Body of pancreas (tissue), 4 donors: ENCODE measurements at regions not wholly inside any gene's neighbourhood (a gene's known extent, or its start where the extent isn't known, plus 50 kb on each side); places are given as distances from the start of the nearest gene placed in this dataset.

ENCODE experiments used
- ATAC-seq: fragments of 150-250 bp; one replicate; pipeline ENCODE4 v1.9.1; 2016
- DNase-seq, 4 donors: peaks; one replicate each; pipeline ENCODE4 v3.0.0-alpha.2; 2019
- H3K27ac ChIP-seq, 4 donors: fragments of 200-600 bp; sonication (generic); 1 replicate in 3 of 4; 2 replicates in 1 of 4; pipeline versions ENCODE4 v1.5.1 to v1.6.1; 2016 to 2019; ENCODE audit warnings: mild to moderate bottlenecking in 1 of 4, mixed read lengths in 1 of 4, moderate library complexity in 1 of 4
- H3K27me3 ChIP-seq, 2 donors: fragments of 200-600 bp; sonication (generic); one replicate each; pipeline ENCODE4 v1.6.0; 2016; ENCODE audit warnings: mild to moderate bottlenecking in 1 of 2
- H3K36me3 ChIP-seq, 2 donors: fragments of 200-600 bp; sonication (generic); replicated peaks in 1 of 2; 2 replicates each; pipeline ENCODE4 v1.5.1; 2016; ENCODE audit warnings: low read depth in 2 of 2; ENCODE audit not compliant: insufficient read depth in 1 of 2
- H3K4me1 ChIP-seq: fragments of 200-600 bp; sonication (generic); one replicate; pipeline ENCODE4 v1.6.0; 2016
- H3K4me3 ChIP-seq, 2 donors: fragments of 200-600 bp; sonication (generic); 1 replicate in 1 of 2; 2 replicates in 1 of 2; pipeline ENCODE4 v1.5.1; 2016 to 2019
- H3K9me3 ChIP-seq, 3 donors: fragments of 200-600 bp; sonication (generic); 1 replicate in 2 of 3; 2 replicates in 1 of 3; pipeline ENCODE4 v1.5.1; 2016
- POLR2A ChIP-seq, 3 donors: fragments of 450-650 bp; IDR thresholded peaks; one replicate each; pipeline ENCODE4 v1.6.1; 2016; ENCODE audit warnings: antibody characterized with exemption in 3 of 3, mild to moderate bottlenecking in 2 of 3
- WGBS, 2 donors: methylation state at CpG; one replicate each; pipeline ENCODE4 v1.1.5; 2017; 5-methylcytosine and 5-hydroxymethylcytosine counted together
- intact Hi-C: fragments of 100-400 bp; cut with DNase I; formaldehyde crosslinking; loops from one replicate; pipeline ENCODE4 v1.15.1; 2023
- TF ChIP-seq, protein P1 (sequence below), 7 experiments: fragments of 450-650 bp in 4 of 7; fragments of 200-600 bp in 3 of 7; sonication (generic) in 3 of 7; IDR thresholded peaks; one replicate each; pipeline ENCODE4 v1.5.1; 2016 to 2019; ENCODE audit warnings: antibody characterized with exemption in 7 of 7

DNA sequence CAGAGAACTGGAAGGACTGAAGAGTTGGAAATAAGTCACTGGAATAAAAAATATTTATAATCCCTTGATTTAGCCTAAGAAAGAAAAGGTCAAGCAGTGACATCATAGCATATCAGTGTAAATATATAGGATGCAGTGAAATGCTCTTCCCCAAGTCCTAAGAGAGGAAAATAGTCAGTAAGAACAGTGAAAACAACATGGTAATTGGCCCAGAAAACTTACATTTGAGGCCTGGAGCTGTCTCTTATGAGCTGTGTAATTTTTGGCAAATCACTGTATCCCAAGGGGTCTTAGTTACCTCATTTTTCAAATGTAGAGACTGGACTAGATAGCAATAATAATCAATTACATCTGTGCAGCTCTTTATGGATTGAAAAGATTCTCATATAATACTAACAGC lies 255.7 kb upstream of the AR start:
- Histone ChIP-seq H3K4me1 (no peaks in the 10 kb centered on the region), H3K4me3 (no peak overlapping the region), H3K27me3 (no peaks in the 10 kb centered on the region), H3K36me3 (no peaks in the 10 kb centered on the region), H3K9me3 (no peaks in the 10 kb centered on the region), H3K27ac (no peak overlapping the region)
- DNase-seq (no peak), ATAC-seq (no peak)
- intact Hi-C loops, result no loop called here
- TF ChIP-seq POLR2A (IDR thresholded peaks at IDR 0.05), result no peak
- TF ChIP-seq, protein P1, sequence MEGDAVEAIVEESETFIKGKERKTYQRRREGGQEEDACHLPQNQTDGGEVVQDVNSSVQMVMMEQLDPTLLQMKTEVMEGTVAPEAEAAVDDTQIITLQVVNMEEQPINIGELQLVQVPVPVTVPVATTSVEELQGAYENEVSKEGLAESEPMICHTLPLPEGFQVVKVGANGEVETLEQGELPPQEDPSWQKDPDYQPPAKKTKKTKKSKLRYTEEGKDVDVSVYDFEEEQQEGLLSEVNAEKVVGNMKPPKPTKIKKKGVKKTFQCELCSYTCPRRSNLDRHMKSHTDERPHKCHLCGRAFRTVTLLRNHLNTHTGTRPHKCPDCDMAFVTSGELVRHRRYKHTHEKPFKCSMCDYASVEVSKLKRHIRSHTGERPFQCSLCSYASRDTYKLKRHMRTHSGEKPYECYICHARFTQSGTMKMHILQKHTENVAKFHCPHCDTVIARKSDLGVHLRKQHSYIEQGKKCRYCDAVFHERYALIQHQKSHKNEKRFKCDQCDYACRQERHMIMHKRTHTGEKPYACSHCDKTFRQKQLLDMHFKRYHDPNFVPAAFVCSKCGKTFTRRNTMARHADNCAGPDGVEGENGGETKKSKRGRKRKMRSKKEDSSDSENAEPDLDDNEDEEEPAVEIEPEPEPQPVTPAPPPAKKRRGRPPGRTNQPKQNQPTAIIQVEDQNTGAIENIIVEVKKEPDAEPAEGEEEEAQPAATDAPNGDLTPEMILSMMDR (IDR thresholded peaks at IDR 0.05), result no peak

DNA sequence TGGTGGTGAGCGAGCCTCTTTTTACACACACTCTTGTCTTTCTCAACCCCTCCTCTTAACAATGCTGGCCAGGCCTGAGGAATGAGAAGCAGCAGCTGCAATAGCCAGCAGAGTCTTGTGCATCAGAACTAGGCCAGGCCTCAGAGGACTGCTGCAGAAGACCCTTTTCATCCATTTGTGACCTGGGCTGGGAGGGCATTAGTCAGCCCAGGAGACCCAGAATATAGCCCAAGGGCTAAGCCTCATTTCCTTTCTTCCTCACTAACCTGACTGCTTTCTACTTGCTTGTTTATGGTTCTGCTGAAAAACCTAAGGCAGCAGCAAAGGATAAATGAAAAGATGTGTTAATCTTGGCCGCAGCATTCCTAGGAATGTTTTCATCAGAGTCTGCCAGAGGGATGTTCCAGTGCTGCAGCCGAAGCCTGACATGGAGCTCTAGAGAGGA lies 254.7 kb upstream of the AR start:
- Histone ChIP-seq H3K4me3 (no peak overlapping the region), H3K36me3 (no peaks in the 10 kb centered on the region), H3K9me3 (no peaks in the 10 kb centered on the region), H3K27ac (no peak overlapping the region), H3K27me3 (no peaks in the 10 kb centered on the region), H3K4me1 (no peaks in the 10 kb centered on the region)
- ATAC-seq (no peak), DNase-seq (peak in 1 of 4 donors; percentile 1)
- TF ChIP-seq, protein P1 (IDR thresholded peaks at IDR 0.05), result no peak
- TF ChIP-seq POLR2A (IDR thresholded peaks at IDR 0.05), result no peak
- intact Hi-C loops, result no loop called here
- 44 to 56% methylated on average over 3 of the region's 3 CpGs for WGBS, 2 donors

DNA sequence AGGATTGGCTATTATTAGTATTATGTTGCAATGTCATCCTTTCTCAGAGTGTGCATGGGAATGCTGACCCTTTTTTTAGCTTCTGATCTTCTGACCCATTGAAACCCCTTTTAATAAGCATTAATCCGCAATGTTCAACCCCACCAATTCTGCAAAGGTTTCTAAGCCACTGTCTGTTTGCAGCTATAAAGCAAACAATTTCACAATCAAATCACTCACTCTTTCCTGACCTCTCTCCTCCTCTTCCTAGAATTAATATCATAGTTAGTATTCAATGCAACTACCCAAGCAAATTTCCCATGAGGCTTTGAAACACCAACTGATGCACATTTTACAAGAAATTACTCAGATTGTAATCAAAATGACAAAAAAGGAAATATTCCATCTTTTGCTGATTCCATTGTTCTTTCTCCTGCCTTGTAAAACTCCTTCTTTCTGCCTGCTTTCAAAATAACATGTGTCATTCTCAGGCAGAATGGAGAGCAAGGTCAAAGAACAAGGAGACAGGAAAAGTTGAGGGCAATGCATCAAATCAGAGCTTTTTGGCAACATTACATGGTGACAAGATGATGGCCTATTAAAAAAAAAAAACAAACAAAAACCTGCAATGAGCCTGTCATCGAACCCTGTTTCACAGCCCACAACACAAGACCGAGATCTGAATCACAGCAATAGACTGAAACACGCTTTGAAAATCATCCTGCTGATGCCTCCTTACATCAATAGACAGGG lies 253.2 kb upstream of the AR start:
- TF ChIP-seq, protein P1 (IDR thresholded peaks at IDR 0.05), result no peak
- ATAC-seq, result no peak
- H3K36me3 ChIP-seq, result no peaks in the 10 kb centered on the region

DNA sequence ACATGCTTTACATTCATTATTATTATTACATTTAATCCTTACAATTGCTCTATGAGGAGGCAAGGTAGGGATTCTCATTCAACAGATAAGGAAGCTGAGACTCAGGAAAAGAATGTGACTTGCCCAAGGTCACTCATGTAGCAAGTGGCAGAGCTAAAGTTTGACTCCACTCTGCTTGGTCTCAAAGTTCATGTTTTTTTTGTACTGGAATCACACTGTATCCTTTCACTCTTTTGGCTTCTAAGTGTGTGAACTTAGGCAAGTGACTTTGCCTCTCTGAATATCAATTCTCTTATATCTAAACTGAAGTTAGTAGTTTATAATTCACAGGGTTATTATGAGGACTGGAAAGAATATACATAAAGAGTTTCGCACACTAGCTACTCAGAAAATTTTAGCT lies 247.9 kb upstream of the AR start:
- no peak overlapping the region for H3K4me3 ChIP-seq
- no peak overlapping the region for H3K27ac ChIP-seq
- ATAC-seq (no peak), DNase-seq (no peak)
- H3K9me3 ChIP-seq, result no peaks in the 10 kb centered on the region
- H3K4me1 ChIP-seq, result no peaks in the 10 kb centered on the region
- intact Hi-C loops, result no loop called here
- 67 to 77% methylated on average over 1 of the region's 1 CpG for WGBS, 2 donors
- TF ChIP-seq, protein P1 (IDR thresholded peaks at IDR 0.05), result no peak
- TF ChIP-seq POLR2A (IDR thresholded peaks at IDR 0.05), result no peak
- H3K36me3 ChIP-seq, result no peaks in the 10 kb centered on the region
- no peaks in the 10 kb centered on the region for H3K27me3 ChIP-seq

More for the DNA sequence above, 253.2 kb upstream of the AR start:
- intact Hi-C loops, result no loop called here
- Histone ChIP-seq H3K4me1 (no peaks in the 10 kb centered on the region), H3K27me3 (no peaks in the 10 kb centered on the region), H3K27ac (no peak overlapping the region), H3K9me3 (no peaks in the 10 kb centered on the region), H3K4me3 (no peak overlapping the region)
- no peak for DNase-seq
- 18 to 23% methylated on average over 4 of the region's 4 CpGs for WGBS, 2 donors

DNA sequence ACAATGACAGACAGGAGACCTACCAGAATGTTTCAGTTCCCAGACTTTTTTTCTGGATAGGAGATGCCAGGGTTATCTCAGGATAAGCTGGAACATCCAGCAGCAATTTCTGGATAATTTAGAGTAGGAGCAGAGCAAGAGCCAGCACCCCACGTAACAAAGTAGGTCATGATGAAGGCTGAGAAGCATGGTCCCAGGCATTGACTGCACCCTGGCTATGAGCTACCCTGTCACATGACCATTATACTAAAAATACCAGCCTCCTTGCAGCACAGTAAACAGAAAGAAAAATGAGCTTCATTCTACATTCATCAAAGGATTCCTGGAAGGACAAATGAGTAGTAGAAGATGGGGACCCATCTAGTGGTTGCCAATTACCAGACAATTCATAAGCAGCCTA lies 247.4 kb upstream of the AR start:
- Histone ChIP-seq H3K27ac (no peak overlapping the region), H3K9me3 (no peaks in the 10 kb centered on the region), H3K36me3 (no peaks in the 10 kb centered on the region), H3K4me1 (no peaks in the 10 kb centered on the region), H3K27me3 (no peaks in the 10 kb centered on the region), H3K4me3 (no peak overlapping the region)
- TF ChIP-seq POLR2A (IDR thresholded peaks at IDR 0.05), result no peak
- TF ChIP-seq, protein P1 (IDR thresholded peaks at IDR 0.05), result no peak
- DNase-seq, result no peak
- ATAC-seq, result no peak
- intact Hi-C loops, result no loop called here
- 23 to 33% methylated on average over 1 of the region's 1 CpG for WGBS, 2 donors
